Bronchial epithelial cell (primary cell): ENCODE measurements at regions not wholly inside any gene's neighbourhood (a gene's known extent, or its start where the extent isn't known, plus 50 kb on each side); places are given as distances from the start of the nearest gene placed in this dataset.

Experiments
- DNase-seq: peaks from one replicate; pipeline ENCODE4 v3.0.0-alpha.2; 2010; ENCODE audit warnings: low read depth
- FAIRE-seq: peaks from 2 replicates; lab custom pipeline; 2011; peaks lifted over from hg19 to GRCh38; lab: Jason Lieb, UNC
- H3K27me3 ChIP-seq: 2 replicates; pipeline ENCODE4 v1.5.1; 2011; ENCODE audit warnings: low read length; ENCODE audit not compliant: control insufficient read depth, insufficient read depth
- H3K36me3 ChIP-seq: 2 replicates; pipeline ENCODE4 v1.5.1; 2011; ENCODE audit warnings: low read length; ENCODE audit not compliant: control insufficient read depth, insufficient read depth
- H3K4me3 ChIP-seq: 2 replicates; pipeline ENCODE4 v1.5.1; 2011; ENCODE audit warnings: mild to moderate bottlenecking, low read depth, low read length, control low read depth
- TF ChIP-seq, protein P1 (sequence below): IDR thresholded peaks from 2 replicates; pipeline ENCODE4 v1.5.1; 2011; ENCODE audit warnings: mild to moderate bottlenecking, moderate library complexity, low read length, control low read depth, inconsistent platforms; ENCODE audit not compliant: insufficient read depth, severe bottlenecking

- Histone ChIP-seq H3K4me3 (no peak overlapping the region), H3K27me3 (peaks cover 2% of the 10 kb centered on the region), H3K36me3 (no peaks in the 10 kb centered on the region)
- TF ChIP-seq, protein P1, sequence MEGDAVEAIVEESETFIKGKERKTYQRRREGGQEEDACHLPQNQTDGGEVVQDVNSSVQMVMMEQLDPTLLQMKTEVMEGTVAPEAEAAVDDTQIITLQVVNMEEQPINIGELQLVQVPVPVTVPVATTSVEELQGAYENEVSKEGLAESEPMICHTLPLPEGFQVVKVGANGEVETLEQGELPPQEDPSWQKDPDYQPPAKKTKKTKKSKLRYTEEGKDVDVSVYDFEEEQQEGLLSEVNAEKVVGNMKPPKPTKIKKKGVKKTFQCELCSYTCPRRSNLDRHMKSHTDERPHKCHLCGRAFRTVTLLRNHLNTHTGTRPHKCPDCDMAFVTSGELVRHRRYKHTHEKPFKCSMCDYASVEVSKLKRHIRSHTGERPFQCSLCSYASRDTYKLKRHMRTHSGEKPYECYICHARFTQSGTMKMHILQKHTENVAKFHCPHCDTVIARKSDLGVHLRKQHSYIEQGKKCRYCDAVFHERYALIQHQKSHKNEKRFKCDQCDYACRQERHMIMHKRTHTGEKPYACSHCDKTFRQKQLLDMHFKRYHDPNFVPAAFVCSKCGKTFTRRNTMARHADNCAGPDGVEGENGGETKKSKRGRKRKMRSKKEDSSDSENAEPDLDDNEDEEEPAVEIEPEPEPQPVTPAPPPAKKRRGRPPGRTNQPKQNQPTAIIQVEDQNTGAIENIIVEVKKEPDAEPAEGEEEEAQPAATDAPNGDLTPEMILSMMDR: no peak
- DNase-seq: no peak
- FAIRE-seq: no peak
Observed at GRCh38 chr2:19805266-19805665, 96.5 kb downstream of the TTC32 start.

- FAIRE-seq: peak; percentile 84
- TF ChIP-seq, protein P1: no peak
- H3K27me3 ChIP-seq: peaks cover 2% of the 10 kb centered on the region
- no peak for DNase-seq
- no peak overlapping the region for H3K4me3 ChIP-seq
- no peaks in the 10 kb centered on the region for H3K36me3 ChIP-seq
Observed at GRCh38 chr2:19804639-19805260, 97.0 kb downstream of the TTC32 start.

DNA sequence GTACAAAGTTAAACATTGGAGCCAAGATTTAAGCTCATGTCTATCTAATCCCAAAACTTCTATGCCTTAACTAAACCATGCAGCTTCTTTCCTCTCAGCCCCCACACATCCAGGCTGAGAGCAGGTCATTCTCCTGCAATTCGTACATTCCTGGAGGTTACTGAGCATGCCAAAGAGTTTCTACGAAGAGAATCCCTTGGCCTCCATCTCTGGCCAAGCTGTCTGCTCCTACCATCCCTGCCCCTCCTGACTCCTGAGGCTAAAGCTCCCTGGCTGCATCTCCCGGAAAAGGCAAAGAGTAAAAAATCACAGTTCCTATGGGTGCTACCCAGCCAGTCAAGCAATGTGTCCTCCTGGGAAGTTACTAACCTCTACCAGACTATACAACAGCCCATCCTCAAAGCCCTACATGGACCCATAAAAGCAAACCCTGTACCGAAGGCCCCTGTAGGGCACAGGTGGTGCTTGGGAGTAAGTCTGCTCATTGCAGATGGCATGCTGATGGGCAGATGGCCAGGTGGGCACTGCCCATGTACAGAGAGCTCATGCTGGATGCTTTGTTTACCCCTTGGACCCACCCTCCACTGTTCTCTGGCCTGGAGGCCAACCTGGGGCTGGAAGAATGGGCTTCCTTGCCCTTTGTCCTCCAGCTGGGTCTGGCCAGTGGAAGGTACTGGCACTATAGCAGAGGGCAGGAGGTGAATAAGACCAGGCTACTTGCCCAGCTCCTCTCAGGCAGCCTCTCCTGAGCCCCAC is 99.5 kb downstream of the TTC32 start:
- Histone ChIP-seq H3K27me3 (peaks cover under 1% of the 10 kb centered on the region), H3K36me3 (no peaks in the 10 kb centered on the region), H3K4me3 (no peak overlapping the region)
- DNase-seq: no peak
- TF ChIP-seq, protein P1: no peak
- FAIRE-seq: no peak

DNA sequence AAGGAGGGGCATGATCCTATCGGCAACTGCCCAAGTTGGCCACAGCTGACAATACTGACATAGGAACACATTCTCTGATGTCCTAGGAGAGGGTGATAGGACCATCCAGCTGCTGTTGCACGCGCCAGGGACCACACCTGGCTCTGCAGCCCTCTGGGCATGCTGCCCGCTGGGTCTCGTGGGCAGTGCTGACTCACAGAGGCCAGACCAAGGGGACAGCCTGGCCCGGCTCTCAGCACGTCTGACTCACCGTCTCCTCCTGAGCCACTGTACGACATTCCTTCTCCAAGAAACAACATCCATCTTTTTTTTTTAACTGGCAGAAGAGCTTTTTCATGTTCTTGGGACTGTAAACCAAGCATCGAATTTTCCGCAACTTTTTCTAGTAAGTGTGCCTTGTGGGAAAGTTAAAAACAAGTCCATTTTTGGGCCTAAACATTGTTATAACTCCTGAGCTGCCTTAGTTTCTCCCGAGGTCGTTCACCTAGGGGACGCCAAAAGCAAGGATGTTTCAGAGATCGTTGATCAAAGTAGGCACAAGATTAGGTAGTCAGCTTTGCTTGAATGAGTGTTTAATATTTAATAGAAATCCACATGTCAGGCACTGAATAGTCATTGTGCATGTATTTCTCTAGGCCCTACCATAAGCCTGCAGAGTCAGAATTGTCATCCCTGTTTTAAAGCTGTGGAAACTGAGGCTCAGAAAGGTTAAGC is 100.3 kb downstream of the TTC32 start:
- no peak overlapping the region for H3K4me3 ChIP-seq
- no peak for FAIRE-seq
- peak; percentile 92 for DNase-seq

GRCh38 chr2:19800796-19801195 is 101.0 kb downstream of the TTC32 start:
- H3K27me3 ChIP-seq: no peaks in the 10 kb centered on the region
- TF ChIP-seq, protein P1: no peak
- DNase-seq: no peak
- no peaks in the 10 kb centered on the region for H3K36me3 ChIP-seq
- FAIRE-seq: no peak
- no peak overlapping the region for H3K4me3 ChIP-seq

More for the DNA sequence above, 100.3 kb downstream of the TTC32 start:
- Histone ChIP-seq H3K36me3 (no peaks in the 10 kb centered on the region), H3K27me3 (no peaks in the 10 kb centered on the region)
- TF ChIP-seq, protein P1: no peak
